ENCODE measurements at regions not wholly inside any gene's neighbourhood (a gene's known extent, or its start where the extent isn't known, plus 50 kb on each side); places are given as distances from the start of the nearest gene placed in this dataset.

GRCh38 chr15:36256404-36256807 is 323.0 kb upstream of the CDIN1 start:
- H3K36me3 Mint-ChIP-seq: no peaks in the 10 kb centered on the region
- peak overlapping the region; percentile 16 for H3K27ac Mint-ChIP-seq
- DNase-seq (ENCODE audit: low spot score in 2 of 2, unreplicated experiment in 2 of 2): no peak
- H3K9me3 Mint-ChIP-seq: no peaks in the 10 kb centered on the region
- no peak overlapping the region for H3K4me3 Mint-ChIP-seq
- H3K27me3 Mint-ChIP-seq (ENCODE audit: low read depth): no peaks in the 10 kb centered on the region
- no peak for TF ChIP-seq CTCF (IDR thresholded peaks at IDR 0.05; ENCODE audit: unreplicated experiment)
- H3K4me1 Mint-ChIP-seq: peaks cover 33% of the 10 kb centered on the region

GRCh38 chr15:36263666-36264065 is 315.8 kb upstream of the CDIN1 start:
- Mint-ChIP-seq H3K27me3 (ENCODE audit: low read depth) (no peaks in the 10 kb centered on the region), H3K4me3 (no peak overlapping the region), H3K9me3 (peaks cover 5% of the 10 kb centered on the region), H3K27ac (no peak overlapping the region), H3K36me3 (no peaks in the 10 kb centered on the region), H3K4me1 (no peaks in the 10 kb centered on the region)
- no peak for DNase-seq (ENCODE audit: low spot score in 2 of 2, unreplicated experiment in 2 of 2)
- TF ChIP-seq CTCF (IDR thresholded peaks at IDR 0.05; ENCODE audit: unreplicated experiment): no peak

GRCh38 chr15:36265422-36265821 is 314.0 kb upstream of the CDIN1 start:
- DNase-seq (ENCODE audit: low spot score in 2 of 2, unreplicated experiment in 2 of 2): no peak
- Mint-ChIP-seq H3K4me1 (no peaks in the 10 kb centered on the region), H3K27me3 (ENCODE audit: low read depth) (no peaks in the 10 kb centered on the region), H3K9me3 (peaks cover 5% of the 10 kb centered on the region), H3K27ac (no peak overlapping the region), H3K36me3 (no peaks in the 10 kb centered on the region), H3K4me3 (no peak overlapping the region)
- no peak for TF ChIP-seq CTCF (IDR thresholded peaks at IDR 0.05; ENCODE audit: unreplicated experiment)

GRCh38 chr15:36271048-36271447 is 308.4 kb upstream of the CDIN1 start:
- Mint-ChIP-seq H3K27ac (no peak overlapping the region), H3K36me3 (peaks cover 2% of the 10 kb centered on the region), H3K9me3 (peaks cover 9% of the 10 kb centered on the region), H3K4me1 (no peaks in the 10 kb centered on the region), H3K4me3 (no peak overlapping the region), H3K27me3 (ENCODE audit: low read depth) (no peaks in the 10 kb centered on the region)
- no peak for TF ChIP-seq CTCF (IDR thresholded peaks at IDR 0.05; ENCODE audit: unreplicated experiment)
- DNase-seq (ENCODE audit: low spot score in 2 of 2, unreplicated experiment in 2 of 2): no peak

- no peak overlapping the region for H3K27ac Mint-ChIP-seq
- H3K4me1 Mint-ChIP-seq: no peaks in the 10 kb centered on the region
- H3K36me3 Mint-ChIP-seq: peaks cover 25% of the 10 kb centered on the region
- H3K4me3 Mint-ChIP-seq: no peak overlapping the region
- no peak for DNase-seq (ENCODE audit: low spot score in 2 of 2, unreplicated experiment in 2 of 2)
- no peaks in the 10 kb centered on the region for H3K27me3 Mint-ChIP-seq (ENCODE audit: low read depth)
- no peak for TF ChIP-seq CTCF (IDR thresholded peaks at IDR 0.05; ENCODE audit: unreplicated experiment)
- peaks cover 50% of the 10 kb centered on the region for H3K9me3 Mint-ChIP-seq
Observed at GRCh38 chr15:36275656-36276055, 303.8 kb upstream of the CDIN1 start.

- Mint-ChIP-seq H3K4me3 (no peak overlapping the region), H3K36me3 (peaks cover 25% of the 10 kb centered on the region), H3K27me3 (ENCODE audit: low read depth) (no peaks in the 10 kb centered on the region), H3K9me3 (peaks cover 50% of the 10 kb centered on the region), H3K4me1 (no peaks in the 10 kb centered on the region), H3K27ac (no peak overlapping the region)
- no peak for DNase-seq (ENCODE audit: low spot score in 2 of 2, unreplicated experiment in 2 of 2)
- no peak for TF ChIP-seq CTCF (IDR thresholded peaks at IDR 0.05; ENCODE audit: unreplicated experiment)
Observed at GRCh38 chr15:36278219-36278618, 301.2 kb upstream of the CDIN1 start.

All from mesothelial cell of epicardium (in vitro differentiated cells).